Stomach (tissue), 8 donors: ENCODE measurements at regions not wholly inside any gene's neighbourhood (a gene's known extent, or its start where the extent isn't known, plus 50 kb on each side); places are given as distances from the start of the nearest gene placed in this dataset.

Source experiments
- DNase-seq, 2 donors: peaks; one replicate each; pipeline versions ENCODE4 v3.0.0 to v3.0.0-alpha.2; 2013 to 2019
- H3K27ac ChIP-seq, 5 donors: fragments of 200-600 bp in 4 of 5; sonication (generic) in 4 of 5; one replicate each; pipeline ENCODE4 v1.5.1; 2013 to 2019; ENCODE audit warnings: mild to moderate bottlenecking in 1 of 5, moderate library complexity in 1 of 5
- H3K27me3 ChIP-seq, 3 donors: fragments of 200-600 bp; sonication (generic); one replicate each; pipeline ENCODE4 v1.5.1; 2017 to 2019; ENCODE audit warnings: mixed run types in 1 of 3
- H3K36me3 ChIP-seq, 4 donors: fragments of 200-600 bp; sonication (generic); 1 replicate in 3 of 4; 2 replicates in 1 of 4; pipeline ENCODE4 v1.5.1; 2016 to 2019
- H3K4me1 ChIP-seq, 4 donors: fragments of 200-600 bp; sonication (generic); one replicate each; pipeline ENCODE4 v1.5.1; 2016 to 2019
- H3K4me3 ChIP-seq, 4 donors: fragments of 200-600 bp; sonication (generic) in 3 of 4; one replicate each; pipeline ENCODE4 v1.5.1; 2016 to 2019; ENCODE audit warnings: mild to moderate bottlenecking in 1 of 4
- H3K9me3 ChIP-seq, 4 donors: fragments of 200-600 bp; sonication (generic); one replicate each; pipeline ENCODE4 v1.5.1; 2016 to 2019
- EP300 ChIP-seq: sonication (generic); formaldehyde crosslinking; IDR thresholded peaks from one replicate; pipeline ENCODE4 v1.6.1; 2017; ENCODE audit warnings: antibody characterized with exemption
- POLR2A ChIP-seq, 4 donors: fragments of 450-650 bp; IDR thresholded peaks; one replicate each; pipeline ENCODE4 v1.6.1; 2016; ENCODE audit warnings: antibody characterized with exemption in 4 of 4, control low read depth in 2 of 4, mild to moderate bottlenecking in 1 of 4, moderate library complexity in 1 of 4
- POLR2AphosphoS5 ChIP-seq, 3 donors: sonication (generic); formaldehyde crosslinking; IDR thresholded peaks; one replicate each; pipeline ENCODE4 v1.6.1; 2016; ENCODE audit warnings: antibody characterized with exemption in 3 of 3
- WGBS, 5 donors: extraction: QIAGEN DNeasy Blood & Tissue Kit in 3 of 5; methylation state at CpG; one replicate each; pipeline versions ENCODE4 v1.1.5 to v1.1.7; 2013 to 2018; 5-methylcytosine and 5-hydroxymethylcytosine counted together
- intact Hi-C: fragments of 100-400 bp; cut with DNase I; formaldehyde crosslinking; loops from one replicate; pipeline ENCODE4 v1.15.1; 2023; ENCODE audit warnings: low total_unique reads
- TF ChIP-seq, protein P1 (sequence below), 7 experiments: fragments of 450-650 bp in 4 of 7; fragments of 200-600 bp in 3 of 7; sonication (generic) in 3 of 7; IDR thresholded peaks; one replicate each; pipeline ENCODE4 v1.5.1; 2016 to 2019; ENCODE audit warnings: antibody characterized with exemption in 7 of 7, control low read depth in 2 of 7, mild to moderate bottlenecking in 1 of 7
- donor health status: healthy with polysubstance abuse.
- donor health status: Bipolar disorder and iron deficiency.
- donor health status: healthy.

DNA sequence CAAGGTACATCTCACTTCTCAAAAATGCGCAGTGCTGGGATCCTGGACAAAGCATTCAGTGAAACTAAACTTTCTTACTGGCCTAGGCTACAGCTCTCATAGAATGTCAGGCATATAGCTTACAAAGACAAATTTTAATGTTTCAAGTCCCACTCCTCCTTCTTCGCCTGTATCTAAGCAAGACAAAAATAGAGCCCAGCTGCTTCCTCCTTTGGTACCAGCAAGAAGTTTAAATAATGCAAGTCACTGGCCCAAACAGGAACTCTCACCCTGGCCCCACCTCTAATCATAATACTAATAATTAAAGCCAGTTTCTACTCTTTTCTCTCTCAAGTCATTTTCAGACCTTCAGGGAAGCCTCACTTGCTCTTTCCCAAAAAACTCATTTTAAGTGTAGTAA, 1267.9 kb downstream of the MRPL39 start:
- no peak for DNase-seq
- Histone ChIP-seq H3K27me3 (no peaks in the 10 kb centered on the region), H3K27ac (no peak overlapping the region), H3K9me3 (peaks cover 0 to 5% (median 0%) of the 10 kb centered on the region in 4 donors), H3K36me3 (no peaks in the 10 kb centered on the region), H3K4me3 (no peak overlapping the region), H3K4me1 (no peaks in the 10 kb centered on the region)
- TF ChIP-seq EP300 = no peak
- TF ChIP-seq POLR2A (IDR thresholded peaks at IDR 0.05) = no peak
- TF ChIP-seq POLR2AphosphoS5 (IDR thresholded peaks at IDR 0.05) = no peak
- TF ChIP-seq, protein P1, sequence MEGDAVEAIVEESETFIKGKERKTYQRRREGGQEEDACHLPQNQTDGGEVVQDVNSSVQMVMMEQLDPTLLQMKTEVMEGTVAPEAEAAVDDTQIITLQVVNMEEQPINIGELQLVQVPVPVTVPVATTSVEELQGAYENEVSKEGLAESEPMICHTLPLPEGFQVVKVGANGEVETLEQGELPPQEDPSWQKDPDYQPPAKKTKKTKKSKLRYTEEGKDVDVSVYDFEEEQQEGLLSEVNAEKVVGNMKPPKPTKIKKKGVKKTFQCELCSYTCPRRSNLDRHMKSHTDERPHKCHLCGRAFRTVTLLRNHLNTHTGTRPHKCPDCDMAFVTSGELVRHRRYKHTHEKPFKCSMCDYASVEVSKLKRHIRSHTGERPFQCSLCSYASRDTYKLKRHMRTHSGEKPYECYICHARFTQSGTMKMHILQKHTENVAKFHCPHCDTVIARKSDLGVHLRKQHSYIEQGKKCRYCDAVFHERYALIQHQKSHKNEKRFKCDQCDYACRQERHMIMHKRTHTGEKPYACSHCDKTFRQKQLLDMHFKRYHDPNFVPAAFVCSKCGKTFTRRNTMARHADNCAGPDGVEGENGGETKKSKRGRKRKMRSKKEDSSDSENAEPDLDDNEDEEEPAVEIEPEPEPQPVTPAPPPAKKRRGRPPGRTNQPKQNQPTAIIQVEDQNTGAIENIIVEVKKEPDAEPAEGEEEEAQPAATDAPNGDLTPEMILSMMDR (IDR thresholded peaks at IDR 0.05) = no peak
- intact Hi-C loops = no loop called here
- WGBS, 5 donors = 58 to 71% (median 66%) methylated on average over 2 of the region's 2 CpGs

DNA sequence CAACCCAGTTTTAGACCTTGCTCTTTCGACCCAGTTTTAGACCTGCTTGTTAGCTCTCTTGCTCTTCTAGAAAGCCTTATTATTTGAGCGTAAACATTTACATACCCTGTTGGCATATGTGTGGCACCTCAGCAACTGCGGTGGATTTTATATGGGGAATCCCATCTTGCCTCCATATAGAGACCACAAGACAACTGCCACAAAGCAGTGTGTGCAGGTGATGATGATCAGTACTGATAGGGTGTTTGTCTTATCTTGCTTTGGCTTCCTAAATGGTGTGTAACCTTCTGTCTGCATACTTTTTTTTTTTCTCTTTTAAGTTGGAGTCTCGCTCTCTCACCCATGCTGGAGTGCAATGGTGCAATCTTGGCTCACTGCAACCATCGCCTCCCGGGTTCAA, 1270.8 kb downstream of the MRPL39 start:
- intact Hi-C loops = no loop called here

DNA sequence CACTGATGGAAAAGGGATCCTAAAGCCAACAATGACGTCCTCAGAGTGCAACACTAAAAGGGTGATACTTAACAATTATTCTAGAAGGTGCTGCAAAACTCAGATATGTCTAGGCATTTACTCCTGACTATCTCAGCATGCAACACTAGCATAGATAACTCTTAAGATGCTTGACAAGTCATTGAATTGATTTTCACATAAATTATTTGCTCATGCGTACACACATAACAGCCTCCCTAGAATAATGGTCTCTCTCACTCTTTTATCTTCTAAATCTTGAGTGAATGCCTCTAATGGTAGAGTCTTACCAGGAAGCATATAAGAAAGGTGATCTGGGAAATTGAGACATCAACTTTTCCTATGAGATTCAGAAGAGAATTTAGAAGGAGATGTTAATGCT, 1283.7 kb downstream of the MRPL39 start:
- 62 to 81% (median 73%) methylated on average over 2 of the region's 2 CpGs for WGBS, 5 donors
- intact Hi-C loops = no loop called here
- no peaks in the 10 kb centered on the region for H3K9me3 ChIP-seq
- no peak overlapping the region for H3K27ac ChIP-seq
- H3K4me3 ChIP-seq = no peak overlapping the region
- H3K4me1 ChIP-seq = no peaks in the 10 kb centered on the region
- DNase-seq = no peak
- no peaks in the 10 kb centered on the region for H3K36me3 ChIP-seq
- TF ChIP-seq POLR2A (IDR thresholded peaks at IDR 0.05) = no peak
- TF ChIP-seq EP300 = no peak
- TF ChIP-seq, protein P1 (IDR thresholded peaks at IDR 0.05) = no peak
- TF ChIP-seq POLR2AphosphoS5 (IDR thresholded peaks at IDR 0.05) = no peak
- no peaks in the 10 kb centered on the region for H3K27me3 ChIP-seq

More for the DNA sequence above, 1270.8 kb downstream of the MRPL39 start:
- peaks cover 0 to 5% (median 0%) of the 10 kb centered on the region in 4 donors for H3K9me3 ChIP-seq
- no peak for DNase-seq
- no peaks in the 10 kb centered on the region for H3K36me3 ChIP-seq
- TF ChIP-seq POLR2A (IDR thresholded peaks at IDR 0.05) = no peak
- TF ChIP-seq, protein P1 (IDR thresholded peaks at IDR 0.05) = no peak
- TF ChIP-seq POLR2AphosphoS5 (IDR thresholded peaks at IDR 0.05) = no peak
- no peak for TF ChIP-seq EP300
- no peaks in the 10 kb centered on the region for H3K4me1 ChIP-seq
- H3K27ac ChIP-seq = no peak overlapping the region
- no peak overlapping the region for H3K4me3 ChIP-seq
- H3K27me3 ChIP-seq = no peaks in the 10 kb centered on the region
- WGBS, 5 donors = 87 to 93% (median 88%) methylated on average over 6 of the region's 6 CpGs

DNA sequence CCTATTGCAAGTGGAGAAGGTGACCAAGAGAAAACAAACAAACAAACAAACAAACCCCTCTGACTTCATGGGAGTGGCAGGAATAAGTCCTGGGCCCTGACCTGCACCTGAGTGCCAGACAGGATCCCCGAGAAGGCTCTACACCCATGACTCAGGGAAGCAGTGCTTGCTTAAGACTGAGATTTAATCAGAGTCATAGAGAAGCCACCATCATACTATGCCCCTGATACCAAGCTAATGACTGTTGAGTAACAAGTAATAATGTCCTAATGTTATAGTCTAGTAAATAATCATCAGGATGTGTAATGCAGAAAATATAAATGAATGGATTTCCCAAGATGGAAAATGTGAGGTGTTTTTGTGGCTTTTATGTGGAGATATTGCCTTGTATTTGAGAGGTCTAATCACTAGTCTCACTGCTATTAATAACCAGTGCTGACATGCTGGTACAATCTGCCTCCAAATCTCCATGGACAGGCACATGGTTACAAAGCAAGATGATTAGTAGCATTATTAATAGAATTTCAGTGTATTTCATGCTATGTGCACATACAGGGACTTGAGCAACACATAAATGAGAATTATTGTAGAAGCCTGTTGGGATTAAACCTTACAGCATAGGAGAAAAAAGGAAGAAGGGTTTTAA, 1290.9 kb downstream of the MRPL39 start:
- Histone ChIP-seq H3K27ac (no peak overlapping the region), H3K36me3 (no peaks in the 10 kb centered on the region), H3K4me3 (no peak overlapping the region), H3K4me1 (no peaks in the 10 kb centered on the region), H3K27me3 (no peaks in the 10 kb centered on the region), H3K9me3 (peaks cover 0 to 5% (median 0%) of the 10 kb centered on the region in 4 donors)
- no peak for DNase-seq
- intact Hi-C loops = no loop called here
- TF ChIP-seq, protein P1 (IDR thresholded peaks at IDR 0.05) = no peak
- TF ChIP-seq EP300 (no peak), POLR2A (IDR thresholded peaks at IDR 0.05) (no peak), POLR2AphosphoS5 (IDR thresholded peaks at IDR 0.05) (no peak)
- 0 to 76% (median 50%) methylated on average over 1 of the region's 1 CpG for WGBS, 5 donors
